ENCODE measurements at regions not wholly inside any gene's neighbourhood (a gene's known extent, or its start where the extent isn't known, plus 50 kb on each side); places are given as distances from the start of the nearest gene placed in this dataset.

GRCh38 chr20:55744896-55745295, 260.4 kb downstream of the CBLN4 start:
- no peaks in the 10 kb centered on the region for H3K36me3 Mint-ChIP-seq (ENCODE audit: low read depth)
- TF ChIP-seq CTCF (conservative IDR thresholded peaks at IDR 0.05), result no peak
- Histone ChIP-seq H3K36me3 (ENCODE audit: control insufficient read depth, insufficient read depth, low read length) (no peaks in the 10 kb centered on the region), H3K27me3 (ENCODE audit: control insufficient read depth, insufficient read depth, low read length, poor library complexity, severe bottlenecking) (no peaks in the 10 kb centered on the region), H3K27ac (ENCODE audit: low read depth, low read length) (no peak overlapping the region), H3K4me1 (ENCODE audit: control insufficient read depth, insufficient read depth, low read length) (no peaks in the 10 kb centered on the region), H3K4me3 (ENCODE audit: low read length) (no peak overlapping the region), H3K9me3 (ENCODE audit: control insufficient read depth, low read length) (peaks cover 86% of the 10 kb centered on the region), H3K9ac (ENCODE audit: extremely low read depth, low read length, poor library complexity, severe bottlenecking) (no peak overlapping the region)
- H3K27ac Mint-ChIP-seq, result no peak overlapping the region
- DNase-seq, result no peak
- H3K4me1 Mint-ChIP-seq, result no peaks in the 10 kb centered on the region
- no peak overlapping the region for H3K4me3 Mint-ChIP-seq
- H3K9me3 Mint-ChIP-seq, result peaks cover 35% of the 10 kb centered on the region
- 85 to 92% methylated on average over 7 to 10 of the region's 10 CpGs for WGBS, 2 experiments (ENCODE audit: insufficient coverage in 1 of 2, insufficient read length in 1 of 2)
- no peaks in the 10 kb centered on the region for H3K27me3 Mint-ChIP-seq (ENCODE audit: insufficient read depth)

GRCh38 chr20:55741801-55742200, 263.5 kb downstream of the CBLN4 start:
- TF ChIP-seq CTCF (conservative IDR thresholded peaks at IDR 0.05), result no peak
- H3K27ac Mint-ChIP-seq, result no peak overlapping the region
- peaks cover 28% of the 10 kb centered on the region for H3K9me3 Mint-ChIP-seq
- Histone ChIP-seq H3K27ac (ENCODE audit: low read depth, low read length) (no peak overlapping the region), H3K4me3 (ENCODE audit: low read length) (no peak overlapping the region), H3K27me3 (ENCODE audit: control insufficient read depth, insufficient read depth, low read length, poor library complexity, severe bottlenecking) (no peaks in the 10 kb centered on the region), H3K4me1 (ENCODE audit: control insufficient read depth, insufficient read depth, low read length) (no peaks in the 10 kb centered on the region), H3K9ac (ENCODE audit: extremely low read depth, low read length, poor library complexity, severe bottlenecking) (no peak overlapping the region), H3K36me3 (ENCODE audit: control insufficient read depth, insufficient read depth, low read length) (no peaks in the 10 kb centered on the region), H3K9me3 (ENCODE audit: control insufficient read depth, low read length) (peaks cover 99% of the 10 kb centered on the region)
- no peaks in the 10 kb centered on the region for H3K36me3 Mint-ChIP-seq (ENCODE audit: low read depth)
- no peaks in the 10 kb centered on the region for H3K27me3 Mint-ChIP-seq (ENCODE audit: insufficient read depth)
- H3K4me1 Mint-ChIP-seq, result no peaks in the 10 kb centered on the region
- H3K4me3 Mint-ChIP-seq, result no peak overlapping the region
- no peak for DNase-seq
- 76 to 88% methylated on average over 3 of the region's 3 CpGs for WGBS, 2 experiments (ENCODE audit: insufficient coverage in 1 of 2, insufficient read length in 1 of 2)

GRCh38 chr20:55740076-55740475, 265.2 kb downstream of the CBLN4 start:
- Mint-ChIP-seq H3K27me3 (ENCODE audit: insufficient read depth) (no peaks in the 10 kb centered on the region), H3K9me3 (peaks cover 31% of the 10 kb centered on the region)
- no peaks in the 10 kb centered on the region for H3K36me3 ChIP-seq (ENCODE audit: control insufficient read depth, insufficient read depth, low read length)

More at GRCh38 chr20:55740076-55740475, 265.2 kb downstream of the CBLN4 start:
- no peak for TF ChIP-seq CTCF (conservative IDR thresholded peaks at IDR 0.05)
- H3K27ac ChIP-seq (ENCODE audit: low read depth, low read length), result no peak overlapping the region
- H3K9ac ChIP-seq (ENCODE audit: extremely low read depth, low read length, poor library complexity, severe bottlenecking), result no peak overlapping the region
- DNase-seq, result no peak
- no peaks in the 10 kb centered on the region for H3K27me3 ChIP-seq (ENCODE audit: control insufficient read depth, insufficient read depth, low read length, poor library complexity, severe bottlenecking)
- no peaks in the 10 kb centered on the region for H3K4me1 Mint-ChIP-seq
- peaks cover 100% of the 10 kb centered on the region for H3K9me3 ChIP-seq (ENCODE audit: control insufficient read depth, low read length)
- H3K27ac Mint-ChIP-seq, result no peak overlapping the region
- no peak overlapping the region for H3K4me3 ChIP-seq (ENCODE audit: low read length)
- no peaks in the 10 kb centered on the region for H3K36me3 Mint-ChIP-seq (ENCODE audit: low read depth)
- no peaks in the 10 kb centered on the region for H3K4me1 ChIP-seq (ENCODE audit: control insufficient read depth, insufficient read depth, low read length)
- WGBS, 2 experiments (ENCODE audit: insufficient coverage in 1 of 2, insufficient read length in 1 of 2), result 92 to 94% methylated on average over 2 to 8 of the region's 8 CpGs
- H3K4me3 Mint-ChIP-seq, result no peak overlapping the region

All from endodermal cell (in vitro differentiated cells).